NOMO-1 (cell line): ENCODE measurements at regions not wholly inside any gene's neighbourhood (a gene's known extent, or its start where the extent isn't known, plus 50 kb on each side); places are given as distances from the start of the nearest gene placed in this dataset.

ENCODE experiments used
- DNase-seq, 2 experiments: peaks; one replicate each; lab custom pipeline; 2025; ENCODE audit not compliant: unreplicated experiment in 2 of 2; lab: John Stamatoyannopoulos, UW

DNA sequence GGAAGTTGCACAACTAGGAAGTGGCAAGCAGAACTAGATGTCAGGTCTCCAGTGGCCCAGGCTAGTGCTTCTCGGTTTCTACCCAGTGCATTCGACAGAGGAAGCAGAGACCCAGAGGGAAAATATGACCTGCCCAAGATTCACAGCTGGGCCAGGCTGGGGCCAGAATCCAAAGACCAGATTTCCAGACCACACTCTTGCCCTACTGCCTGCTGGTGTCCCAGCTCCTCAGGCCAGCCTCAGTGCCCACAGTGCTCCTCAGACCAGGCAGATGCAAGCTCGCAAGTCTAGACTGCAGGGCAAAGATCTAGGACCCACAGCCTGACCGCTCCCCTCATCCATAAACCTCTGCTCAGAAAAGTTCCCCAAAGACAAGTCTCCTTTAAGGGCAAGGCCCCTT is 262.6 kb downstream of the BUD13 start:
- no peak for DNase-seq

DNA sequence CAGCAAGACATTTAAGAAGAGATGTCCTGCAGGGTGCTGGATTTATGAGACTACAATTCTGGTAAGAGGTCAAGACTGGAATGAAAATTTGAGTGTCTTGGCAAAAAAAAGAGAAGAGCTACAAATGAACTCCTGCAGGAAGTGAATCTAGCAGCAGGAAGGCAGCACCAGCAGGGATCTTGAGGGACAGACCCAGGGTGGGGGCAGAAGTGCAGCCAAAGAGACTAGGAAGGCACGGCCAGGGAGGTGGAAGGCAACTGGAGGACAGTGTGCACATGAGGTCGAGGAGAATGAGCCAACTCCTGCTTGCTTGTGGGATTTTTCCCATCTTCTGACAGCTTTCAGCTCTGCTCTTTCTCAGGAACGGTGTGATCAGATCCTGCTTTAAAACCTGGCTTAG is 263.2 kb downstream of the BUD13 start:
- no peak for DNase-seq

DNA sequence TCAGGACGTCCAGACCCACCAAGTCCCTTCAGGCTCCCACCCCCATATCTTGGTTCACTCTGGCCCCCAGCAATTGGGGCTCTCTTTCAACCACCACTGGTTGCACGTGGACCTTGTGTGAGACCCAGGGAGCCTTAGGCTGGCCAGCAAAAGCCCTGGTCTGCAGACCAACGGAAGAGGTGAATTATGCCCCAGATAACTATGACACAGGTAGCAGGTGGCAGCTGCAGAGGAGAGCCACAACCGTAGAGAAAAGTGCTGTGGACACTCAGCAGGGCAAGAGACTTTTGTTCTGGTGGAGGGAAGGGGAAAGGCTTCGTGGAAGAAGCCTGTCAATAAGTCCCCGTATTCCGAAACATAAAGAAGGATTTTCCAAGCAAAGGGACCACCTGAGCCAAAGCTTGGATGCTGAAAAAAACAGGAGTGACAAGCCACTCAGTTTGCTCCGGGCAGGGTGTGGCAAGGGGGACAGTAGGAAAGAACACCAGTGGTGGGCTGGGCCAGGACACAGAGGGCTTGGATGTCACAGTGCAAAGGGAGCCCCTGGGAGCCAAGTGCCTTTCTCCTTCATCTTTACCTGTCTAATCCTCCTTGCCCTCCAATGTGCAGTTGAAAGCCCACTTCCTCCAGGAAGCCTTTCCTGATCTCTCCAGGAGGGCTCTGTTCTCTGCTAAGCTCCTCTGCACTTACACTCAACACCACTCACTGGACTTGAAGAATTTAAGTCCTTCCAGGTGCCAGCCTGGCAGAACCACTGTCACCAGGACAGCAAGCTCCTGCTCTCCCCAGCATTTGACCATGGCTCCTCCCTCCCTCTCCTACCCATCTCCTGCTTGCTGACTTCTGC is 264.7 kb downstream of the BUD13 start:
- DNase-seq: no peak

DNA sequence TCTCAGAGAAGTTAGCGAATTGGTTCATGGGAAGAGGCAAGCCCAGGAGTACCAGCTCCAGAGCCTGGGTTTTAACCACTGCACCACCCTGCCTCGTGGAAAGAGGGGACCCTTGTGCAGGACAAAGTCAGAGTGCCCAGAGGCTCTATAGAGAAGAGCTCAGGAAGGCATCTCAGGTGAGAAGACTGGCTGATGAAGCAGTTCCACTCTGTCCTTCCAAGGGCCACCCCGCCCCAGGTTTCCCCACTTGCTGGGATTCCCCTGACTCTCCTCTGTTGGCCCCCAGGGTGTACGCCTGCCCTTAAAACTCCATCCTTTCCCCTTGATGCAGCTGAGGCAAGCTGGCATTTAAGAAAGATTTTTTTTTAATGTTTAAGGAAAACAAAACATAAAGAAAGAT is 265.8 kb downstream of the BUD13 start:
- DNase-seq: no peak

DNA sequence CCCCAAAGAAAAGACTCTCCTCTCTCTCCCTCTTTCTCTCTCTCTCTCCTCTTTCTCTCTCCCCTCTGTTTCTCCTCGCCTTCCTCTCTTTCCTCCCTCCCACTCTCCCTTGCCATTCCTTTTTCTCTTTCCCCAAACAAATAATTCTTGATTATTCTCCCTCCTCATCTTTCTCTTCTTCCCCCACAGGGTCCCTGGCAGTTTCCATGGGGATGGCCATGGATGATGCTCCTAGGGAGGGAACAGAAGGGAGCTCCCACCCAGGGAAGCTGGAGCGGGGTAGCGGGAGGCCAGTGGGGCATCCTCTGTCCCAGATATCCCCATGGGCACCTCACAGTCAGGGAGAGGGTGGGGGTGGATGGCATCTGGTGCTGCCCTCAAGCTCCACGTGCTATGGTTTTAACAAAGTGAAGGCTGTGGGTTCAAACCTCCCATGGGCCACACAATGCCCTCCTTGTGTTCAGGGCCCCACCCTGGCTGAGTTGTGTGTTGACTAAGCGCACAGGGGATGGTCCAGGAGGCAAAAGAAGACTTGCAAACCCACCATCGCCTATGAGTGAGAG is 266.4 kb downstream of the BUD13 start:
- no peak for DNase-seq

DNA sequence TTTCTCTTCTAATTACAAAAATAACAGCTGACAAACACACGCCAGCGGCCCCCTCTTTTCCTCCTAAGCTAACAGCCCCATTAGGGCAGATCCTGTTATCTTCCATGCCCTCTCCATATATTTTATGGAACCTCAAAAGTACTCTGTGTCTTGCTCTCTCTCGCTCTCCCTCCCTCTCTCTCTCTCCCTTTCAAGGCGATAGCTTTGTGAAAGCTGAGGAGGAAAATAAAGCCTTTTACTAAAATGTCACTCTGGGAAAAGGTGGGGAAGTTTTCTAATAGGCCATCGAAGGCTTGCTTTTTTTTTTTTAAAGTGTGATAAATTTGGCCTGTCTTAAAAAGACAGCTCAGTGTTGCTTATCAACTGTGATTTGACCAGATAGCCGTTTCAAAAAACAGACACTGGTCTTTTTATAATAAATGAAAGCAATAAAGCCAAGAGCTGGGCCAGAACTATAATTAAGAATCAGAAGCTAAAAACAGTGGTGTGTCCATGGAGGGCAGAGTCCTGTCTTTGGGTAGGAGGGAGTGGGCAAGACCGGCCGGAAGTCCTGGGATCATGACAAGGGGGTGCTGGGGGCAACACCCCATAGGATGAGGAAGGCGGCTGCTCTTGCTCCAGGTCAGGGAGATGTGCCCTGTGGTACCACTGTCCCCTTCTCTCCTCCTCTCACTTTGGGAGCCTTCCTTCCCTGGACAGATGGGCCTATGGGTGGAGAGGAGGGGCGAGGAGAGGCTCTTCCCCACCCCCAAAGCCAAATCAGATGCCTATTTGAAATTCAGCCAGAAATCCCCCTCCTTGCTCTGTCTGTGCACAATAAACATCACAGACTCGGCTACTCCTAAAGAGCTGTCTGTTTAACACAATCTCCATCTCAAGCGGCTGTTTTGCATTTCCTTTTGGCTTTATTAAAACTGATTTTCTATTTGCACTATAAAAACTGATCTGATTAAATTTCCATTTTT is 267.2 kb downstream of the BUD13 start:
- DNase-seq: no peak

DNA sequence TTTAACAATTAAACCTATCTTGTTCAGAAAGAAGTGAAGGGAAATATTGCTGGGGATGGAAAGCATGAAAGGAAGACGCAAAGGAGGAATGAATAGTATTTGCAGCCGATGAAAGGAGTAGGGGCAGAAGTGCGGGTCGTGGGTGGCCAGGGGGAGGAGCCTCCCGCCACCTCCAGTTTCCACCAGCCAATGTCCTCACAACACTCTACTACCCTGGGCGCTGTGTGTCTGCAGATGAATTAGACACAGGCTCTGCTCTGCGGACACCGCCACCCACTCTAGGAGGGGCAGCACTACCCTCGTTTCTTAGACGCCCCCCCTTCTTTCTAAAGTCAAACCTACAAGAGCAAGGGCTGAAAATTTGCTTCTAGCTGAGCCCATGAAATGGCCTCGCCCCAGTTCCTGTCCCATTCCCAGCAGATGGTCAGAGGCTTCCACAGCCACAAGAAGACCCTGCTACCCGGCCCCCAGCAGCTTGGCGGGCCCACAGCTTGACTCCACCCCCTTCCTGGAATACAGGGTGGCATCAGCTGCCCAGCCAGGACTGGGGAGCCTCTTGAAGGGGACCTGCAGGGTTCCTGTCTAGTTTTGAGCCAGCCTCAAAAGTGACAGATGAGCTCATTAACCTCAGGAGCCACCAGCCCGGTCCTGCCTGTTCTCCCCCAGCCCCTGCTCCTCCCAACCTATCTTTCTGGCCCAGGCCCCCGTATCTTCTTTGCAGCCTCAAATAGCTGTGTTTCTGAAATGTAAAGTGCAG is 268.1 kb downstream of the BUD13 start:
- no peak for DNase-seq

DNA sequence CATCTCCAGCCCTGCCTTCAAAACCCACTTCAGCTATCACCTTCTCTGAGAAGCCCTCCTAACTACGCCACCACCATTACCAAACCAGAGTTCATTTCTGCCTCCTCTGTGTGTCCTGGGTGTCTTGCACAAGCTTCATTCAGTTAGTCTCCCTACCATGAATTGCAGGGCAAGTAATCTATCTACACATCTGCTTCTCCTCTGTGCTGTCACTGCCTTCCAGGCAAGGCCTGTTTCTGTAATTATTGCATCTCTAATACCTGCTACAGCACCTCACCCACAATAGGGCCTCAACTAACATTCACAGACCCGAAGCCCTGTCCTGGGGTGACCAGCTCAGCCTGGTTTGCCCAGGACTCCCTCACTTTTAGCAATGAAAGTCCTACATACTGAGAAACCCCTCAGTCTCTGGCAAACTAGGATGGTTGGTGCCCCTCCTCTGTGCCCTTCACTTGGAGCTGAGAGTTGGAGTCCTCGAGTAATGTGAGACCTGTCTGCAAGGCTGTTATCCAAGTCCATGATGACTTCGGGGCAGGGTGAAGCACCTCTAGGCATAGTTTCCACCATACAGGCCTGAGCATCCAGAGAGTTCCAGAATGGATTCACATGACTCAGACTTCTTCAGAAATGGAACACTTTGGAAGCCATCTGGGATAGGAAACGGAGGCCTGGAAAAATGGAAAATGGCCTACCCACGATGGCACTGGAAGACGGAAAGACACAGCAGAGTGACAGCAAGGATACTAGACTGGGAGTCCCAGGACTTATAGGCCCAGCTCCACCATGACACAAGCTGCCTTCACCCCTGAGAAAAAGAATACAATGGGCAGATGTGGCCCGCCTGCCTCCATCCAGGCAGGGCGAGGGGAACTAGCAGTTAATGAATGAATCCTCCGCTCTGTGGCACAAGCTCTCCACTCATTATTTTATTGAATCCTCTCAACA is 269.3 kb downstream of the BUD13 start:
- DNase-seq: no peak

DNA sequence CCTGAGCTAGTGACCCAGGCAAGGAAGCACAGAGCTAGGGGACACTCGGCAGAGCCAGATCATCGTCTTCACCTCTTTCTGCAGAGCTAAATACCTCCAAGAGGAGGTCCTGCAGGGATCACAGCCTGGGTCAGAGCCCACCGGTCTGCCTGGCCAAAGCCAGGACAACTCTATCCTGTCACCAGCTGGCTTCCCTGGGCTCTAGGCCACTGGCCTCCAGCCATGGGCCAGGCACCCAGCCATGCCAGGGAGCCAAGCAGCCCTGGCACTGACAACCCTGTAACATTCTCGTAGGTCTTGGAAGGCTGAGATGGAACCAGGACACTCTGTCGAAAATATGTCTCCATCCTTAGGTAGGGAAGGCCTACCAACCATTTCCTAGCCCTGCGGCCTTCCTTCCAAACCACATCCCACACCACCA is 270.1 kb downstream of the BUD13 start:
- no peak for DNase-seq

DNA sequence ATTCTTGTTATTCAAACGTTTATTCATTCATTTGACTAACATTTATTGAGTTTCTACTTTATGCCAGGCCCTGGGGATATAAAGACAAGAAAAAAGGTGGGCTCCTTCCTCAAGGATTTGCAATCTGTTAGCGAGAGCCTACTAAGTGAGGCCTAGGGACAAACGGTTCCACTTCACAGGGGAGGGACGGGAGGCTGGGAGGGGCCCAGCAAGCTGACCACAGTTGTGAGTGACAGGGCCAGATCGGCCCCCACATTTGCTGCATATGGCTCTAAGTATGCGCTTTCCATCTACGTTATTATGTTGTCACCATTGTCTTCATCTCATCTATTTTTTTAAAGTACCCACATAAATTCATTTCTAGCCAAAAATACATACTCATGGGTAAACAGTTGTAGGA is 271.1 kb downstream of the BUD13 start:
- DNase-seq: no peak

DNA sequence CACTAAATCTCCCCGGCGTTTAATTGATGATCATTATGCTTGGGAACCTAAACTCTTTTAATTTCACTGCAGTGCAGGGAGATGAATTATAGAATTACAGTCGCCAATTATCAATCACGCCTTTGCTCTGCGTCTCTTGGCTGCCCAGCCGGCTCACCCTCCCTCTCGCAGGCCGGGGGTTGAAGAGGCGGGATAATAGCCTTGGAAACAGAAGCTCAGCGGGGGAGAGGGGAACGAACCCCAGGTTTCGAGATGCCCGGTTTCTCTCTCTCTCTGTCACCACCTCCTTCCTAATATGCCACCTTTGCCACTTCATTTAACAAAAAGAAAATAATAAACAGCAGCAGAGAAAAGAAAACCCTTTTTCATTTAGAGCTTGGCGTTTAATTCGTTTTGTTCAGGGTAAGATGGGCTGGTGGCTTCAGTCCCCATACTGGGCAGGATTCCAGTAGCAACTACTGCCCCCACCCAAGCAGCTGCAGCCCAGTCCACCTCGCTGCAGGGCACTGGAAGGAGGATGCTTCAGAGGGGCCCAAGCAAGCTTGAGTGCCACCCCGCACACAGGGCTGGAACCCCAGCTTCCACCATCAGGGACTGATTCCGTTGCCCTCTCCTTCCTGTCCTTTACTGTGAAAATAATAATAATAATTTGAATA is 271.7 kb downstream of the BUD13 start:
- no peak for DNase-seq

DNA sequence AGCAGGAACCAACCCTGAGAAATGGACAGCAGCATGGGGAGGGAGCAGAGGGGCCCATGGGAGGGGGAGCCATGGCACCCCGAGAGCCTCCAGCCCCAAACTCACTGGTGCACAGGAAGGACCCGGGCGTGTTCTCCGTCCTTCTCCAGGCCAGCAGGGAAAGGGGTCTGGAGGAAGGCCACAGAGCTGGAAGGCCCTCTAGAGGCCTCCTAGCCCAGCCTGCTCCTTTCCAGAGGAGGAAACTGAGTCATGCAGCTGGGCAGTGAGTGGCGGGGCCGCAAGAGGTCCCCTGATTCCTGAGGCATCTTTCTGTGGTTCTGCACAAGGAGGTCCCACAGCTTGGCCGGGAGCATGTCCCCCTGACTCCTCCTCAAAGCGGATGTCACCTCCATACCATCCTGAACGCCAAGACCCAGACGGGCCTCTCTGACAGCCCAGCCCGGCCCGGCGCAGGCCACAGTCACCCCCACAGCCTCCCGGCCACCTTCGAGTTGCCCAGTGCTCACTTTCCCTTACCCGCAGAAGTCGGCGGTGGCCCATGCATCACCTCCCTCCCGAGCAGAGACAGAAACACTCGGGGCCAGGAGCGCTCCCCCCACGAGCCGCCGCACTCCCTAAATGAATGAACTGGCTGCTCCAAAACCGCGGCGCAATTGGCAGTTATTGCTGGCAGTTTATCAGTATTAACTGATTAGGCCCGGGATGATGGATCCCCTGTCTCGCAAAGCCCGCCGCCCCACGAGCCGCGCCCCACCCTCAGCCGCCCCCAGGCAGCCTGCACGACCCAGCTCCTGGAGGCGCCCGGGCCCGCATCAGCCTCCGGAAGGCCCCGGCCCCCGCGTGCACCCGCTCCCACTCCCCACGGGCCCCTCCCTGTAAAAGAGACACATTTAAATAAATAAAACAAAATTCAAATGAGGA is 272.5 kb downstream of the BUD13 start:
- no peak for DNase-seq

DNA sequence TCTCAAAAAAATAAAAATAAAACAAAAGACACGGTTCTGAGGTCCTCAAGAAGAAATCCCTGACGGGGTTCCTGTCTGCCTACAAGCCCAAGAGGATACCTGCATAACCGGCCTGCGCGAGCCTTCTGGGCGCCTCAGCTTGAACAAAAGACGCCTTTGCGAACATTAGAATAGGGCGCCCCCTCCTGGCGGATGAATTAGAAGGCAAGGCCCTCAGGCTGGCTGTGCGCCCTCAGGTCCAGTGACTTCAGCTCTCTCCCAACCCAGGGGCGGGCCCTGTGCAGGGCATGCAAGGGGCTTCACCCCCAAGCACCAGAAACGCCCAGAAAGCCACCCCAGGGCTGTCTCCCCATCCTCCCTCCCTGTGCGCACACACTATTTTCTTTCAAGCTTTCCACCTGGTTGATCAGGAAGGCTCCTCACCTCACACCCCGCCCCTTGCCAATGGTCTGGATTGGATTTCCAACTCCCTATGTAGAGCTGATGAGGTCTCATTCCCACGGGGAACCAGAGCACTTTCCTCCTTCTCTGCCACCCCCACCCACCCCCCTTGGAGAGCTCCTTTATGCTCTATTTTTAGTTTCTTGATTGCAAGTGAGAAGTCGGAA is 273.3 kb downstream of the BUD13 start:
- DNase-seq: peak; percentile 22 to 39

DNA sequence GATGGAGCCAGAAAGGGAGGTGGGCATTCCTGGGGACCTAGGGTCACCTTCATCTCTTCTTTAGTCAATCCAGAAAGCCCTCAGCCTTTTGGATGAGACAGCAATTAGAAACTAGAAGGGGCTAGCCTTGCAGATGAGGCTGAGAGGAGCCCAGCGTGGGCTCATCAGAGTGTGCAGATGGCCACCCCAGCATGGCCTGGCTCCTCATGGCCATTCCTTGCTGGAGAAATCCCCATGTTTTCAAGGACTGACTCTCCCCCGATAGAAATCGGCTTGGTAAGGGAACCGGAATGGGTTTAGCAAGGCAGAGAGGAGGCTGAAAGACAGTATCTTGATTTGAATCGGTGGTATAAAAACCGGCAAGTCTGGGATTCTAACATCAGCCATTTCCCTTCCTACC is 274.6 kb downstream of the BUD13 start:
- DNase-seq: no peak

DNA sequence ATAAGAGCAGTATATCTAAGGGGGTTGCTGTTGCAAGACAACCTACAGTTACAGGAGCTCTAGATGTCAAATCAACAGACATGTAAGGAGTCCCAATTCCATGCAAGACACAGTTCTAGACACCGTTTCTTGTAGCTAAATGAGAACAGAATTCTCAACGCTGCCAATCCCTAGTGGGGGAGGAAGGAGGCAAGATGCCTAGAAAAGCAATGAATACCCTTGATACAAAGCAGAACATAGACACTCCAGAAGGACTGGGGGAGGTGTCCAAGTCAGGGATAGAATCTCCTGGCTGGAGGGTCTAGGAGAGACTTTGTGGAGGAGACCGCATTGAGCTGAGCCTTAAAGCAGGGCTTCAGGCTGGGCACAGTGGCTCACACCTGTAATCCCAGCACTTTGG is 280.2 kb downstream of the BUD13 start:
- no peak for DNase-seq

DNA sequence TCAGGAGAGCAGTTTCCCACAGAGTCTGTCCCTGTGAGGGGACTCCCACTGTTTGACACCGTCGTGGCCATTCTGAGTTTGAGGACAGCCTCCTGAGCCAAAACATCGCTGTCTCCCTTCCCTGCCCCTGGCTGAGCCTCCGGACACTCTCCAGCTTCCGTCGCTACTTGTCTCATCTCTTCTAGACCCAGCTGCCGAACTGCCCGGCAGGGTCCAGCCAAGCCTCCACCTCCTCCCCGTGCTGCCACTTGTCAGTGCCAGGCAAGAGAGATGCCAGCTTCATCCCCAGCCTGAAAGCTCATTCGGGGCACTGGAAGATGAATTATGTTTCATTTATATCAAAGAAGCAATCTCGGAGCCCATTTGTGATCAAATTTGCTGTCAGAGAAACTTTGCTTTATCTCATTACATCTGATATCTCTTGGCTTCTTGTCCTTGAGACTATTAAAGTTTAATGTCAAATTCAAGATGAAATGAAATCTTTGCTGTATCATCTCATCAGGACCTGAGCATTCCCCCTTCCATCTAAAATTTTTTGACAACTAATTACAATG is 283.9 kb downstream of the BUD13 start:
- DNase-seq: no peak

DNA sequence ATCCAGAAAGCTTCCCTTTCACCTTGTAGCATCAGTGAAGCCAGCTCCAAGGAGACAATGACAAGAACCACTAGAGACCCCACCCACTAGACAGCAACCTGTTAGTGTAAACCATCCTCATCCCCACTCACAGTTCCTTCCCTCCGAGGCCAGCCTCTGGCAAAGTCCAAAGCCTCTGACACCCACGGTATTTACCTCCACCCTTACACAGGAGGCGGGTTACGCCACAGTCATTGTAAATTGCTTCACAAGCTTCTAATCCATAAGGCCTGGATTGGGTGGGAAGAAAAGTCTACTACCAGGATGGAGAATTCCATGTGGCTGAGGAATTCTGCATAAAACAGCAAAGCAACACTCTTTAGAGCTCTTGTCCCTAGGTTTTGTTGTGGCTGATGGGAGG is 287.4 kb downstream of the BUD13 start:
- DNase-seq: no peak
